22Rv1 (cell line): ENCODE measurements at regions not wholly inside any gene's neighbourhood (a gene's known extent, or its start where the extent isn't known, plus 50 kb on each side); places are given as distances from the start of the nearest gene placed in this dataset.
A peak's percentile ranks its signal among the peaks of the same experiment; 100 is the strongest.

ENCODE experiments used
- H3K27ac ChIP-seq: fragments of 450-650 bp; 2 replicates; pipeline ENCODE4 v1.5.1; 2017
- CTCF ChIP-seq: fragments of 450-650 bp; IDR thresholded peaks from 2 replicates; pipeline ENCODE4 v1.5.1; 2017; ENCODE audit warnings: mild to moderate bottlenecking
- ZFX ChIP-seq: fragments of 450-650 bp; IDR thresholded peaks from 2 replicates; pipeline ENCODE4 v1.6.1; 2017; ENCODE audit warnings: antibody characterized with exemption, borderline replicate concordance

GRCh38 chr1:110765640-110766335 lies 91.0 kb upstream of the KCNA3 start:
- no peak overlapping the region for H3K27ac ChIP-seq
- TF ChIP-seq ZFX (no peak), CTCF (peak; percentile 92)

GRCh38 chr1:110763149-110763548 lies 88.4 kb upstream of the KCNA3 start:
- TF ChIP-seq ZFX (no peak), CTCF (no peak)

GRCh38 chr1:110760321-110760720 lies 85.6 kb upstream of the KCNA3 start:
- TF ChIP-seq ZFX = no peak
- TF ChIP-seq CTCF = no peak
- no peak overlapping the region for H3K27ac ChIP-seq

More at GRCh38 chr1:110763149-110763548, 88.4 kb upstream of the KCNA3 start:
- H3K27ac ChIP-seq = no peak overlapping the region

DNA sequence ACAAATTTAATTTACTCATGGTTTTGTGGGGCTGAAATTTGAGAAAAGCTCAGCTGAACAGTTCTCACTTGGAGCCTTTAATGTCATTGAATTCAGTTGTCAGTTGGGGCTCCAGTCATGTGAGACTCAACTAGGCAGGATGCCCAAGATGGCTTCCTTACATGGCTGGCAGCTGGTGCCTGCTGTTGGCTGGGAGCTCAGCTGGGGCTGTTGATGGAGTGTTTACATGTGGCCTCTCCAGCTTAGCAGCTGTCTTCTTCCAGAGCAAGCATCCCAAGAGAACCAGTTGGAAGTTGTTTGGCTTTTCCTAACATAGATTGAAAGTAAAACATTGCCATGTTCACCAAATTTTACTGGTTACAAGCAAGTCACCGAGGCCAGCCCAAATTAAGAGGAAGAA lies 81.8 kb upstream of the KCNA3 start:
- TF ChIP-seq CTCF (no peak), ZFX (no peak)
- no peak overlapping the region for H3K27ac ChIP-seq

- TF ChIP-seq CTCF (no peak), ZFX (no peak)
- H3K27ac ChIP-seq = no peak overlapping the region
Observed at GRCh38 chr1:110752941-110753725, 78.4 kb upstream of the KCNA3 start.

DNA sequence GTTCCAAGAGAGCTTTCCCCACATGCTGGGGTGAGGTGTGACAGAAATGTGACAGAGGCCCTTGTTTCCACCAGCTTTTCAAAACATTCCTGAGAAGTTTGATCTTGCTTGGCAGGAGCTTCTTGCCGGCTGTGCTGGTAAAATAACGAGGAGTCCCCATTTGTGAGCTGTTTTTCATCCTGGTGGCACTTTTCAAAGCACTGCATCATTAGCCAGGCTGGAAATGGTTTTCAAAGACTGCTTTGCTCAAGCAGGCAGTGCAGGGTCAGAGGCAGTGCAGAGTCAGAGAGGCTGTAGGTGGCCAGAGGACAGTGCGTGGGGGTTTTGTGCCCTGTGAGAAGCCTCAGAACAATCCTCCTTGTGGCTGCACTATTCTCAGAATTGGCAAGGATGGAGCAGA lies 75.8 kb upstream of the KCNA3 start:
- no peak overlapping the region for H3K27ac ChIP-seq
- TF ChIP-seq ZFX (no peak), CTCF (no peak)

- H3K27ac ChIP-seq = no peak overlapping the region
- TF ChIP-seq ZFX (no peak), CTCF (no peak)
Observed at GRCh38 chr1:110749960-110750359, 75.2 kb upstream of the KCNA3 start.
